ENCODE measurements at regions not wholly inside any gene's neighbourhood (a gene's known extent, or its start where the extent isn't known, plus 50 kb on each side); places are given as distances from the start of the nearest gene placed in this dataset.

GRCh38 chr20:40467067-40467466 lies 222.0 kb downstream of the MAFB start:
- H3K4me3 Mint-ChIP-seq, result no peak overlapping the region
- ATAC-seq (no peak), DNase-seq (ENCODE audit: low spot score) (no peak)
- H3K27me3 Mint-ChIP-seq (ENCODE audit: low read depth), result no peaks in the 10 kb centered on the region
- no peaks in the 10 kb centered on the region for H3K9me3 Mint-ChIP-seq
- H3K36me3 Mint-ChIP-seq, result no peaks in the 10 kb centered on the region
- no peak overlapping the region for H3K27ac Mint-ChIP-seq
- ChIA-PET POLR2A (no interaction called here), CTCF (no interaction called here)
- peaks cover 33% of the 10 kb centered on the region for H3K4me1 Mint-ChIP-seq
- TF ChIP-seq NR2C2 (CRISPR knock-in tag; IDR thresholded peaks at IDR 0.05) (no peak), OVOL2 (CRISPR knock-in tag; IDR thresholded peaks at IDR 0.05; ENCODE audit: borderline replicate concordance) (no peak), MYBL2 (CRISPR knock-in tag; IDR thresholded peaks at IDR 0.05) (no peak), JAZF1 (CRISPR knock-in tag; IDR thresholded peaks at IDR 0.05) (no peak), NFYB (CRISPR knock-in tag; conservative IDR thresholded peaks at IDR 0.05; ENCODE audit: low read depth) (no peak), SOX15 (CRISPR knock-in tag; IDR thresholded peaks at IDR 0.05) (no peak), CDX4 (CRISPR knock-in tag; IDR thresholded peaks at IDR 0.05; ENCODE audit: borderline replicate concordance) (no peak), TEAD1 (CRISPR knock-in tag; IDR thresholded peaks at IDR 0.05) (no peak)

- peaks cover 23% of the 10 kb centered on the region for H3K4me1 Mint-ChIP-seq
- POLR2A ChIA-PET, result no interaction called here
- TF ChIP-seq ATF3 (CRISPR knock-in tag; conservative IDR thresholded peaks at IDR 0.05), result no peak
- TF ChIP-seq ZNF263 (CRISPR knock-in tag; IDR thresholded peaks at IDR 0.05; ENCODE audit: low read depth), result no peak
- TF ChIP-seq ZNF281 (CRISPR knock-in tag; IDR thresholded peaks at IDR 0.05), result no peak
- TF ChIP-seq, protein P1, sequence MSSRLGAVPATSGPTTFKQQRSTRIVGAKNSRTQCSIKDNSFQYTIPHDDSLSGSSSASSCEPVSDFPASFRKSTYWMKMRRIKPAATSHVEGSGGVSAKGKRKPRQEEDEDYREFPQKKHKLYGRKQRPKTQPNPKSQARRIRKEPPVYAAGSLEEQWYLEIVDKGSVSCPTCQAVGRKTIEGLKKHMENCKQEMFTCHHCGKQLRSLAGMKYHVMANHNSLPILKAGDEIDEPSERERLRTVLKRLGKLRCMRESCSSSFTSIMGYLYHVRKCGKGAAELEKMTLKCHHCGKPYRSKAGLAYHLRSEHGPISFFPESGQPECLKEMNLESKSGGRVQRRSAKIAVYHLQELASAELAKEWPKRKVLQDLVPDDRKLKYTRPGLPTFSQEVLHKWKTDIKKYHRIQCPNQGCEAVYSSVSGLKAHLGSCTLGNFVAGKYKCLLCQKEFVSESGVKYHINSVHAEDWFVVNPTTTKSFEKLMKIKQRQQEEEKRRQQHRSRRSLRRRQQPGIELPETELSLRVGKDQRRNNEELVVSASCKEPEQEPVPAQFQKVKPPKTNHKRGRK (CRISPR knock-in tag; IDR thresholded peaks at IDR 0.05; ENCODE audit: borderline replicate concordance), result no peak
- TF ChIP-seq TEAD4 (CRISPR knock-in tag; IDR thresholded peaks at IDR 0.05), result no peak
- TF ChIP-seq CTCF (IDR thresholded peaks at IDR 0.05), result no peak
- TF ChIP-seq ZNF317 (CRISPR knock-in tag; IDR thresholded peaks at IDR 0.05; ENCODE audit: borderline replicate concordance, low read depth), result no peak
- no peak for TF ChIP-seq STAT6 (CRISPR knock-in tag; conservative IDR thresholded peaks at IDR 0.05; ENCODE audit: low read depth)
- no peak for TF ChIP-seq HMGA2 (CRISPR knock-in tag; IDR thresholded peaks at IDR 0.05)
- TF ChIP-seq ZNF219 (CRISPR knock-in tag; IDR thresholded peaks at IDR 0.05; ENCODE audit: borderline replicate concordance), result no peak
- TF ChIP-seq GRHL2 (CRISPR knock-in tag; IDR thresholded peaks at IDR 0.05; ENCODE audit: insufficient replicate concordance, severe bottlenecking), result no peak
- no peak for TF ChIP-seq EMX1 (CRISPR knock-in tag; IDR thresholded peaks at IDR 0.05)
- TF ChIP-seq GABPB1 (CRISPR knock-in tag; IDR thresholded peaks at IDR 0.05), result no peak
- no peak for TF ChIP-seq ZNF396 (CRISPR knock-in tag; IDR thresholded peaks at IDR 0.05; ENCODE audit: borderline replicate concordance)
- no peak for TF ChIP-seq MLX (CRISPR knock-in tag; IDR thresholded peaks at IDR 0.05)
- TF ChIP-seq TCF7 (CRISPR knock-in tag; IDR thresholded peaks at IDR 0.05; ENCODE audit: low read depth), result no peak
- TF ChIP-seq SMAD3 (CRISPR knock-in tag; IDR thresholded peaks at IDR 0.05; ENCODE audit: borderline replicate concordance), result no peak
- no peak for TF ChIP-seq ZNF138 (CRISPR knock-in tag; conservative IDR thresholded peaks at IDR 0.05)
Observed at GRCh38 chr20:40464731-40465208, 224.3 kb downstream of the MAFB start.

More at GRCh38 chr20:40464731-40465208, 224.3 kb downstream of the MAFB start:
- DNase-seq (ENCODE audit: low spot score) (no peak), ATAC-seq (no peak)
- H3K27me3 Mint-ChIP-seq (ENCODE audit: low read depth), result no peaks in the 10 kb centered on the region
- no peaks in the 10 kb centered on the region for H3K9me3 Mint-ChIP-seq
- no peaks in the 10 kb centered on the region for H3K36me3 Mint-ChIP-seq
- CTCF ChIA-PET, result interaction anchor here (1.5 kb wide), 1 partner anchor 23 kb away, joined by 4 read pairs; no protein-coding TSS in a partner anchor
- no peak overlapping the region for H3K27ac Mint-ChIP-seq
- H3K4me3 Mint-ChIP-seq, result no peak overlapping the region

Measured in WTC11 (cell line).